A549 (cell line): ENCODE measurements at regions not wholly inside any gene's neighbourhood (a gene's known extent, or its start where the extent isn't known, plus 50 kb on each side); places are given as distances from the start of the nearest gene placed in this dataset.

Experiments used
- EP300 ChIP-seq, 2 experiments: fragments of >200 bp; sonication (Bioruptor Twin); formaldehyde crosslinking; IDR thresholded peaks; 2 replicates in 1 of 2; 3 replicates in 1 of 2; pipeline ENCODE4 v1.6.1; 2016 to 2017
- ESRRA ChIP-seq: fragments of 150-350 bp; IDR thresholded peaks from 2 replicates; pipeline ENCODE4 v1.6.1; 2014; ENCODE audit warnings: mild to moderate bottlenecking, low read length, borderline replicate concordance
- POLR2AphosphoS2 ChIP-seq: conservative IDR thresholded peaks from 2 replicates; pipeline ENCODE4 v1.6.1; 2012; ENCODE audit warnings: low read length, improper control_type of control experiment, inconsistent platforms
- TF ChIP-seq, protein P1 (sequence below): fragments of 450-650 bp; IDR thresholded peaks from 2 replicates; pipeline ENCODE4 v1.6.1; 2014; ENCODE audit warnings: antibody characterized with exemption

DNA sequence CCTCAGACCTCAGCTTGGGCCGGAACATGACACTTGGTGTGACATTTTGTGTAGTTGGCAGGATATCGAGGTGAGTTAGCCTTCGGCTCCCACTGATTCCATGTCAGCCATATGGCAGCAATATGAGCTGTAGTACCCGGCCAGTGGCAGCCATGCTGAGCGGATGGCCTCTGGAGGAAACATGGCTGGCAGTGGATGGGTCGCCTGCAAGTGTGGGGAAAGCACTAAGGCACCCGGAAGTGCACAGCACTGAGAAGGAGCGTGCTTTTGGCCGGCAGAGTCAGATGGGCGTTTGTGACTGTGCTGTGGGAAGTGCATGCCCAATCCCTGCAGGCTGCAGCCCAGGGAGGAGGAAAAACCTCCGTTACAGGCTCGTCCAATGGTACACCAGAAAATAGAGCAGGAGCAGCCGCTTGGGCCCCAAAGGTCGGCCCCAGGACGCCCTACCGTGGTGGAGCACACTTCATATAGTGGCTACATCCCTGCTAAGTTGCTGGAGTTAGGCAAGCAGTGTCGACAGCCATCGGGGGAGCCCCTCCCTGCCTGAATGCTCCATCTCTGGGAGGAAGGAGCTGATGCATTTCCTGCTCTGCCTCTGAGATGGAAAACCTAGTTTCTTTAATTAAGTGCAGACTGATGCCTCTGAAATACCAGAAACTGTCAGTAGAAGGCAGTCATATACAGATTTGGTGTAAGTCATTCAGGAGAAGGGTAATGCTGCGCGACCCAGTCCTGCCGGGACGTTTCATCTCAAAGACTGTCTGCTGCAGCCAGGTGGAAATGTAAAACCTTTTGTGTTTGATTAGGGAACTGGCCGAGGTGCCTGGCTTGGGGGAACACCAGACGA lies 2185.8 kb upstream of the ACO1 start:
- TF ChIP-seq POLR2AphosphoS2 = no peak
- TF ChIP-seq EP300 (IDR thresholded peaks at IDR 0.05) = no peak
- no peak for TF ChIP-seq ESRRA
- TF ChIP-seq, protein P1, sequence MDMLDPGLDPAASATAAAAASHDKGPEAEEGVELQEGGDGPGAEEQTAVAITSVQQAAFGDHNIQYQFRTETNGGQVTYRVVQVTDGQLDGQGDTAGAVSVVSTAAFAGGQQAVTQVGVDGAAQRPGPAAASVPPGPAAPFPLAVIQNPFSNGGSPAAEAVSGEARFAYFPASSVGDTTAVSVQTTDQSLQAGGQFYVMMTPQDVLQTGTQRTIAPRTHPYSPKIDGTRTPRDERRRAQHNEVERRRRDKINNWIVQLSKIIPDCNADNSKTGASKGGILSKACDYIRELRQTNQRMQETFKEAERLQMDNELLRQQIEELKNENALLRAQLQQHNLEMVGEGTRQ = no peak
